Activated CD8-positive, alpha-beta memory T cell treated with anti-CD3 and anti-CD28 coated beads, Interleukin-2, amount 10 ng/mL, durations not matched to agents 7 days and 5 days (primary cell): ENCODE measurements at regions not wholly inside any gene's neighbourhood (a gene's known extent, or its start where the extent isn't known, plus 50 kb on each side); places are given as distances from the start of the nearest gene placed in this dataset.
"Not testable (repeated sequence)": the region's sequence is repeated elsewhere in the genome, so short reads cannot be mapped to it uniquely, and the experiment has no call there.

ENCODE experiments used
- ATAC-seq: fragments of 150-1000 bp; cut with Tn5 transposase; one replicate; pipeline ENCODE4 v1.10.0; 2021; ENCODE audit warnings: moderate library complexity
- CTCF ChIA-PET: fragments of 350-600 bp; sonication (Branson Sonifier 250); formaldehyde crosslinking; loops from one replicate; lab custom pipeline; 2021; ENCODE audit warnings: antibody characterized with exemption; lab: Charles Lee
- DNase-seq: peaks from one replicate; pipeline ENCODE4 v3.0.0-alpha.2; 2020
- H3K27ac Mint-ChIP-seq: one replicate; pipeline ENCODE4 v1.8.0; 2021; ENCODE audit warnings: mild to moderate bottlenecking, mixed read lengths
- H3K27me3 Mint-ChIP-seq: one replicate; pipeline ENCODE4 v1.8.0; 2021; ENCODE audit warnings: mixed read lengths
- H3K36me3 Mint-ChIP-seq: one replicate; pipeline ENCODE4 v1.8.0; 2021; ENCODE audit warnings: mild to moderate bottlenecking, mixed read lengths
- H3K4me1 Mint-ChIP-seq: one replicate; pipeline ENCODE4 v1.8.0; 2021; ENCODE audit warnings: mixed read lengths
- H3K4me3 Mint-ChIP-seq: one replicate; pipeline ENCODE4 v1.8.0; 2021; ENCODE audit warnings: mild to moderate bottlenecking, moderate library complexity, mixed read lengths
- H3K9me3 Mint-ChIP-seq: one replicate; pipeline ENCODE4 v1.8.0; 2022; ENCODE audit warnings: low read depth, mixed read lengths

DNA sequence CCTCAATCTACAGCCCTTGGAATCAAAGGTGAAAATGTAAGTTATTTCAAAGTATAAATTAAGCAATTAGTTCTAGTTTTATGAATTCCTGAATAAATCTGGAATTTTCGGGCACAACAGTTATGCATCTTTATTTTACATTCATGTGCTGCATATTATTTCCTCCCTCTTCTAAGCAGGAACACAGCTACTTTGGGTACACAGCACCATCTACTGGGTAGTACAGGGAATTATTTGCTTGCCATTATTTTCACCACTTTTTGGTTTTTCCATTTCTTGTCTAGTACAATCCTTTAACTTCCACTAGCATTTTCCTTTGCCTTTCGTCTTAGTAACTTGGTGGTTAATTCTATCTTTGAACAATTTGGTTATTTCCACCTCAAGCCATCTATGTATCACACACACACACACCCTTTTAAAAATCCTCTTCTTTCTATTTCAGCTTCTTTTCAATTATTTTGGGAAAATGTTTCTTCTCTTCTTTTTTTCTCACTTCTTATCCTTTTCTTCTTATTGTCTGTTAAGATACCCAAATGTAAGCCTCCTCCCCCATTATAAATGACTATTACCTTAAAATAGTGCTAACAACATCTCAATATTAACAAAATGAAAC lies 451.0 kb downstream of the MFSD1 start:
- DNase-seq: no peak
- no peak overlapping the region for H3K27ac Mint-ChIP-seq
- peaks cover 5% of the 10 kb centered on the region for H3K9me3 Mint-ChIP-seq
- ATAC-seq: no peak
- H3K4me3 Mint-ChIP-seq: no peak overlapping the region
- no peaks in the 10 kb centered on the region for H3K36me3 Mint-ChIP-seq
- CTCF ChIA-PET: no interaction called here
- no peaks in the 10 kb centered on the region for H3K4me1 Mint-ChIP-seq
- H3K27me3 Mint-ChIP-seq: no peaks in the 10 kb centered on the region

DNA sequence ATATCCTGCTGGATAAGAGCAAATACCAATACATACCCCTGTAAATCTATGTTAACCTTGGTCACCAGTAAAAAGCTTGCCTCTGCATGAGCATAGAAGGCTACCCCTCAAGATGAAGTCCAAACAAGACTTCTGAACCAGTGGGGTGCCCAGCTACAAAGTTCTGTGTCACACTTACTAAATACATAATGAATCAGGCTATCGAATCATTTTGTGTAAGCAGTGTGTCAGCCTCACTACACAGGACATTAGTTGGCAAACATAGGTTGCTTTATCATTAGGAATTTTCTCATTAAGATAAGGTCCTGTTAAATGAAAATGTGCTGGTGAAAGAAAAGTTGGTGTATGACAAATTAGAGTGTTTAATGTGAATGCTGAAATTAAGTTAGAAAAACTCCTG lies 452.0 kb downstream of the MFSD1 start:
- Mint-ChIP-seq H3K27me3 (peaks cover 2% of the 10 kb centered on the region), H3K27ac (no peak overlapping the region), H3K36me3 (no peaks in the 10 kb centered on the region), H3K4me1 (no peaks in the 10 kb centered on the region), H3K4me3 (no peak overlapping the region), H3K9me3 (peaks cover 5% of the 10 kb centered on the region)
- CTCF ChIA-PET: no interaction called here
- DNase-seq (no peak), ATAC-seq (no peak)

- H3K27me3 Mint-ChIP-seq: peaks cover 9% of the 10 kb centered on the region
Measured at GRCh38 chr3:159257954-159258353, 456.1 kb downstream of the MFSD1 start.

GRCh38 chr3:159258934-159259333 lies 457.1 kb downstream of the MFSD1 start:
- ATAC-seq (no peak), DNase-seq (no peak)
- Mint-ChIP-seq H3K27ac (no peak overlapping the region), H3K9me3 (no peaks in the 10 kb centered on the region), H3K36me3 (no peaks in the 10 kb centered on the region), H3K27me3 (peaks cover 9% of the 10 kb centered on the region), H3K4me3 (no peak overlapping the region), H3K4me1 (no peaks in the 10 kb centered on the region)
- CTCF ChIA-PET: interaction anchor here (6.8 kb wide), 1 partner anchor 415 kb away, joined by 66 read pairs; no protein-coding TSS in a partner anchor

More at GRCh38 chr3:159257954-159258353, 456.1 kb downstream of the MFSD1 start:
- CTCF ChIA-PET: interaction anchor here (6.8 kb wide), 1 partner anchor 414 kb away, joined by 66 read pairs; no protein-coding TSS in a partner anchor
- Mint-ChIP-seq H3K4me1 (no peaks in the 10 kb centered on the region), H3K36me3 (no peaks in the 10 kb centered on the region), H3K9me3 (peaks cover 2% of the 10 kb centered on the region), H3K27ac (no peak overlapping the region), H3K4me3 (no peak overlapping the region)
- ATAC-seq: no peak
- DNase-seq: no peak

- no peak overlapping the region for H3K4me3 Mint-ChIP-seq
- peak; percentile 39 for ATAC-seq
Measured at GRCh38 chr3:159260049-159260662, 458.3 kb downstream of the MFSD1 start.

GRCh38 chr3:159261333-159261732 lies 459.5 kb downstream of the MFSD1 start:
- CTCF ChIA-PET: interaction anchor here (1.4 to 6.8 kb wide), 3 partner anchors 15 to 466 kb away, joined by 3 to 66 read pairs (median 10); no protein-coding TSS in a partner anchor
- H3K4me1 Mint-ChIP-seq, ATAC-seq, H3K9me3 Mint-ChIP-seq, H3K4me3 Mint-ChIP-seq, H3K27me3 Mint-ChIP-seq, H3K27ac Mint-ChIP-seq, DNase-seq, H3K36me3 Mint-ChIP-seq: not testable (repeated sequence)

More at GRCh38 chr3:159260049-159260662, 458.3 kb downstream of the MFSD1 start:
- Mint-ChIP-seq H3K27ac (no peak overlapping the region), H3K36me3 (no peaks in the 10 kb centered on the region), H3K27me3 (peaks cover 9% of the 10 kb centered on the region), H3K4me1 (no peaks in the 10 kb centered on the region), H3K9me3 (no peaks in the 10 kb centered on the region)
- DNase-seq: peak; percentile 47
- CTCF ChIA-PET: interaction anchor here (0.7 to 6.8 kb wide), 12 partner anchors 14 to 745 kb away, joined by 3 to 66 read pairs (median 4); partner anchors contain the start of genes IL12A and MFSD1

DNA sequence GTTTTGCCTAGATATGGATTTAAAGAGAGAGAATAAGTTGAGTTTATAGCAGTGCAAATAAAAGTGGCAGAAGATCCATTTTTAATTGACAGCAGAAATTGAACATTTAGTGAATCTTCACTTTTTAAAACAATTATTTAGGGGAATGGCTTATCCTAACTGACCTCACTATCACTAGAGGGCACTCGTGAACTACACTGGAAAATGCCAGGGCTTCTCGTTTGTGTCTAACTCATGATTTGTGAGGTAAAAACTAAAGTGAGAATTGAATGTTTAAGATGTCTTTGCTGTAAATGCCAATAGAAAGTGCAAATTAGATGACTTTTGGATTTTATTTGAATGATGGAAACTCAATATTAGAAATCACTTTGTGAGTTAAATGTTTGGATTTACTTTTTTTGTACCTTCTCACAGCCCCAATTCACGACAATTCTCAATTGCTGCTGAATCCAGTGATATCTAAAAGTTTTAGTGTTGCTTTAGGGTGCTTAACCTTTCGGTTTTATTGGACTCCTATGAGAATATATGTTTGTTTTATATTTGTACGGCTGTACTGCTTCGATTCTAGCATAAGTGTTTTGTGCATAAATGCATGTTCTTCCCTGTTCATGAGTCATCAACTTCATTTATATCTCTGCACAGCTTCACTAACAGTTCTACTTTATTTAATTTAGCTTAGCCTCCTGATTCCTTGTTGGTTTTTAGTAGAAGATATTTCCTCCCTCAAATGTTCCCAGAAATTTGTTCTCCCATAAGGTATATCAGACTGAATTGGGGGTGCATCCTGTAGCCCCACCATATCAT lies 462.1 kb downstream of the MFSD1 start:
- Mint-ChIP-seq H3K27ac (no peak overlapping the region), H3K36me3 (no peaks in the 10 kb centered on the region), H3K27me3 (peaks cover 6% of the 10 kb centered on the region), H3K4me3 (no peak overlapping the region), H3K4me1 (no peaks in the 10 kb centered on the region), H3K9me3 (no peaks in the 10 kb centered on the region)
- CTCF ChIA-PET: interaction anchor here (1.1 to 1.4 kb wide), 3 partner anchors 8 to 542 kb away, joined by 3 to 4 read pairs (median 4); no protein-coding TSS in a partner anchor
- ATAC-seq (no peak), DNase-seq (no peak)

DNA sequence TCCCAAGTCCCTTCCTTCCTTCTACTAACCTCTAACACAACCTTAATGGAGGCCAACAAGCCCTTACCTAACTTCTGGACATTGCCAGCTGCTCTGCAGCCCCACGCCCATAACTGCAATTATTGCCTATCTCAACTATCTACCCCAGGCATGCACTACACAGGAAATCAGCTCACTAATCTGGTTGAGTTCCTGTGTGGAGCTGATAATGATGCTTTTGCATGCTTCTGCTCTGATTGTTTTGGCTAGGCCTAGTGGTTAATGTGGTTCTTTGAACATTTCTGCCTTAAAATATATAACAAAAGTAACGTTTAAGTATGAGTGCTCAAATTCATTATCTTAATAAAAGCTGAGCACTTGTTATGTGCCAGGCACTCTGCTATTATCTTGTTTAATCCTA lies 463.9 kb downstream of the MFSD1 start:
- ATAC-seq: no peak
- H3K27ac Mint-ChIP-seq: no peak overlapping the region
- H3K9me3 Mint-ChIP-seq: no peaks in the 10 kb centered on the region
- CTCF ChIA-PET: interaction anchor here (1.3 to 1.5 kb wide), 4 partner anchors 15 to 540 kb away, joined by 3 to 4 read pairs (median 4); no protein-coding TSS in a partner anchor
- no peaks in the 10 kb centered on the region for H3K27me3 Mint-ChIP-seq
- H3K4me3 Mint-ChIP-seq: no peak overlapping the region
- H3K4me1 Mint-ChIP-seq: no peaks in the 10 kb centered on the region
- H3K36me3 Mint-ChIP-seq: no peaks in the 10 kb centered on the region
- no peak for DNase-seq

GRCh38 chr3:159266779-159267178 lies 464.9 kb downstream of the MFSD1 start:
- H3K4me3 Mint-ChIP-seq: no peak overlapping the region
- ATAC-seq (no peak), DNase-seq (no peak)
- CTCF ChIA-PET: no interaction called here
- no peak overlapping the region for H3K27ac Mint-ChIP-seq
- H3K36me3 Mint-ChIP-seq: no peaks in the 10 kb centered on the region
- H3K27me3 Mint-ChIP-seq: no peaks in the 10 kb centered on the region
- no peaks in the 10 kb centered on the region for H3K9me3 Mint-ChIP-seq
- H3K4me1 Mint-ChIP-seq: no peaks in the 10 kb centered on the region

- H3K9me3 Mint-ChIP-seq: no peaks in the 10 kb centered on the region
- H3K36me3 Mint-ChIP-seq: no peaks in the 10 kb centered on the region
- ATAC-seq: no peak
- DNase-seq: no peak
- H3K4me3 Mint-ChIP-seq: no peak overlapping the region
- H3K4me1 Mint-ChIP-seq: no peaks in the 10 kb centered on the region
- no peaks in the 10 kb centered on the region for H3K27me3 Mint-ChIP-seq
- CTCF ChIA-PET: no interaction called here
- no peak overlapping the region for H3K27ac Mint-ChIP-seq
Measured at GRCh38 chr3:159271799-159272512, 470.1 kb downstream of the MFSD1 start.

DNA sequence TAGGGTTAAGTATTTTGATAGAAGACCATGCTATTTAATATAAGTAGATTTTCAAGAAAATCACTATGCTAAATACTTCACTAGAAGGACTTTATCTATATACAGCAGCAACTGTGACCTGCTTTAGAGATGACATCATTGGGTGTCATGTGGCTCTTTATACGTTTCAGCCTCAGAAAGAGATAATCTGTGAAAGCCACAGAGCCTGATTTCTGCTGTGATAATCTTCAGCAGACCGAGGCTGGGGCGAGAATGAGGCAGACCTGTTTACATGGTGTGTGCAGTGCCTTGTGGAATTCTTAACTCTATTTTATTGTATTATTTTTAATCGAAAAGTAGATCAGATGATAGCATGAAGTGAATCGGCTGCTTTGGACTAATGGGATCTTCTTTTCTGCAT lies 471.2 kb downstream of the MFSD1 start:
- no peaks in the 10 kb centered on the region for H3K27me3 Mint-ChIP-seq
- H3K9me3 Mint-ChIP-seq: no peaks in the 10 kb centered on the region
- ATAC-seq (no peak), DNase-seq (no peak)
- CTCF ChIA-PET: no interaction called here
- H3K27ac Mint-ChIP-seq: no peak overlapping the region
- no peaks in the 10 kb centered on the region for H3K36me3 Mint-ChIP-seq
- H3K4me3 Mint-ChIP-seq: no peak overlapping the region
- H3K4me1 Mint-ChIP-seq: no peaks in the 10 kb centered on the region

DNA sequence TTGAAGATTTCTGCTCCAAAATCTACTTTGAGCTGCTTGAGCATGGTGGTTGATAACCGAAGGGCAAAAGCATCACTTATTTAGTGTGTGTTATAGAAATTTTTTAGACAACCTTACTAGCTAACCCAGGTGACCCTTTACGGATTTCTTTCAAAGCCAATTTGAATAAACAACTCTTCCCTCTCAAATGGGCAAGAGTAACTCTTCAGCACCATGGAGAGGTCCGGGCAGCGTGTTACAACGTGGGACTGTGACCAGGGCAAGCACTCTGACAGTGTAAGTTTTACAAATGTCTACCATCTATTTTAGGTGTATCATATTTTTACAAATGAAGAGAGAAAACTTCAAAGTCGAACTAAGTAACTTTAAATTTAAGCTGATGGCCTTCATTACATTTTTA lies 471.8 kb downstream of the MFSD1 start:
- H3K4me1 Mint-ChIP-seq: no peaks in the 10 kb centered on the region
- ATAC-seq (no peak), DNase-seq (no peak)
- no peaks in the 10 kb centered on the region for H3K27me3 Mint-ChIP-seq
- no peaks in the 10 kb centered on the region for H3K36me3 Mint-ChIP-seq
- no peaks in the 10 kb centered on the region for H3K9me3 Mint-ChIP-seq
- CTCF ChIA-PET: no interaction called here
- no peak overlapping the region for H3K27ac Mint-ChIP-seq
- H3K4me3 Mint-ChIP-seq: no peak overlapping the region

DNA sequence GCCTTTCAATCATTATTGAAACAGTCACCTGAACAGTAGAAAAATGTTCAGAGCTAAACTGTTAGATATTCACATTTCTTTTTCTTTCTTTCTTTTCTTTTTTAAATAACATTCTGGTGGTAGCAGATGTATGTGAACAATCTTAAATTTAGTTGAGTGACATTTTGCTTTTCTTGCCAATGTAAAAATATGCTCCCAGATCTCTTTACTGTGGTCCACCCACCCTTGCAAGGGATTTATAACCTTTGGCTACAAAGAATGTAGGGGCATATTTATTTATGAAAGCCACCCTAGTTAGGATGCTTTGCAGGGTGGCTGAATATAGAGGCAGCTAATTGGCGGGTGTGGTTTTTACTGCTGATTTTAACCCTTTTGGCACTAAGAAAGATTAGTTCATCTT lies 473.9 kb downstream of the MFSD1 start:
- no peaks in the 10 kb centered on the region for H3K27me3 Mint-ChIP-seq

More for the DNA sequence above, 473.9 kb downstream of the MFSD1 start:
- no peaks in the 10 kb centered on the region for H3K36me3 Mint-ChIP-seq
- no peak for ATAC-seq
- H3K27ac Mint-ChIP-seq: no peak overlapping the region
- H3K4me3 Mint-ChIP-seq: no peak overlapping the region
- DNase-seq: no peak
- CTCF ChIA-PET: no interaction called here
- no peaks in the 10 kb centered on the region for H3K9me3 Mint-ChIP-seq
- H3K4me1 Mint-ChIP-seq: no peaks in the 10 kb centered on the region
